Gastroesophageal sphincter (tissue), 2 donors: ENCODE measurements at regions not wholly inside any gene's neighbourhood (a gene's known extent, or its start where the extent isn't known, plus 50 kb on each side); places are given as distances from the start of the nearest gene placed in this dataset.

Experiments
- POLR2A ChIP-seq, 2 donors: fragments of 450-650 bp; IDR thresholded peaks; one replicate each; pipeline ENCODE4 v1.6.1; 2017; ENCODE audit warnings: antibody characterized with exemption in 2 of 2, mild to moderate bottlenecking in 2 of 2, moderate library complexity in 1 of 2
- POLR2AphosphoS5 ChIP-seq: sonication (generic); formaldehyde crosslinking; IDR thresholded peaks from one replicate; pipeline ENCODE4 v1.6.1; 2017; ENCODE audit warnings: antibody characterized with exemption

DNA sequence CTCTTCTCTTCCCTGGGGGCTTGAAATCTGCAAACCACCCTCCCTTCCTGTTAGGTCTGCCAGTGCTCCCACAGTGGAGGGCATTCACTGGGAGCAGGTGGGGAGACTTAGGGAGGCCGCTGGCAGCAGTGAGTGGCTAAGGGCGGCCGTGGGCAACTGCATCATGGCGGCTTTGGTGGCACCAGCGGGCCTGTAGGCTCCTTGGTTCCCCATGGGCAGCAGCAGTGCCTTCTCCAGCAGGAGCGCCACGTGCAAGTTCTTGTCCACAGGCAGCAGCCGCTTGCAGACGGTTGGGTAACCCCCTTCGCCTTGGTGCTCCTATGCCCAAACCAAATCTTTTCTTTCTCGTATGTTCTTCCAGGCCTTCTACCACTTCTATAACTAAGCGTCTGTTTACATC is 158.2 kb downstream of the SREK1 start:
- TF ChIP-seq POLR2A (IDR thresholded peaks at IDR 0.05) = no peak
- no peak for TF ChIP-seq POLR2AphosphoS5
